Suprapubic skin (tissue), 3 donors: ENCODE measurements at regions not wholly inside any gene's neighbourhood (a gene's known extent, or its start where the extent isn't known, plus 50 kb on each side); places are given as distances from the start of the nearest gene placed in this dataset.

Source experiments
- CTCF ChIP-seq, 2 donors: fragments of 200-600 bp in 1 of 2; fragments of 450-650 bp in 1 of 2; sonication (generic) in 1 of 2; IDR thresholded peaks; one replicate each; pipeline ENCODE4 v1.5.1; 2016 to 2019; ENCODE audit warnings: antibody characterized with exemption in 2 of 2, mild to moderate bottlenecking in 1 of 2, moderate library complexity in 1 of 2
- POLR2A ChIP-seq, 2 donors: fragments of 450-650 bp; IDR thresholded peaks; one replicate each; pipeline ENCODE4 v1.6.1; 2017; ENCODE audit warnings: antibody characterized with exemption in 2 of 2, mild to moderate bottlenecking in 2 of 2, moderate library complexity in 2 of 2

GRCh38 chr20:12057778-12058177, 140.1 kb downstream of the BTBD3 start:
- TF ChIP-seq CTCF (IDR thresholded peaks at IDR 0.05) (no peak), POLR2A (IDR thresholded peaks at IDR 0.05) (no peak)
